Activated T-helper 2 cell treated with anti-CD3 and anti-CD28 coated beads, Interferon-gamma antibody, Interleukin-2, Interleukin-4, amounts not matched to agents 10 μg/mL and 5 μg/mL and 100 μg/mL, durations not matched to agents 14 hours and 24 hours and 36 hours (primary cell): ENCODE measurements at regions not wholly inside any gene's neighbourhood (a gene's known extent, or its start where the extent isn't known, plus 50 kb on each side); places are given as distances from the start of the nearest gene placed in this dataset.

Source experiments
- DNase-seq: peaks from one replicate; pipeline ENCODE4 v3.0.0; 2021; ENCODE audit warnings: low spot score
- H3K27ac Mint-ChIP-seq: one replicate; pipeline ENCODE4 v1.8.0; 2021; ENCODE audit warnings: mixed read lengths
- H3K27me3 Mint-ChIP-seq: one replicate; pipeline ENCODE4 v1.8.0; 2021; ENCODE audit warnings: low read depth, mixed read lengths
- H3K36me3 Mint-ChIP-seq: one replicate; pipeline ENCODE4 v1.8.0; 2021; ENCODE audit warnings: low read depth, mixed read lengths
- H3K4me1 Mint-ChIP-seq: one replicate; pipeline ENCODE4 v1.8.0; 2021; ENCODE audit warnings: low read depth, mixed read lengths
- H3K4me3 Mint-ChIP-seq: one replicate; pipeline ENCODE4 v1.8.0; 2021; ENCODE audit warnings: low read depth, mild to moderate bottlenecking, moderate library complexity, mixed read lengths
- H3K9me3 Mint-ChIP-seq: one replicate; pipeline ENCODE4 v1.8.0; 2021; ENCODE audit warnings: mixed read lengths
- intact Hi-C: fragments of 100-400 bp; cut with micrococcal nuclease; formaldehyde crosslinking; loops from one replicate; pipeline ENCODE4 v1.15.1; 2023

- Mint-ChIP-seq H3K9me3 (no peaks in the 10 kb centered on the region), H3K27ac (no peak overlapping the region), H3K27me3 (peaks cover 40% of the 10 kb centered on the region), H3K4me1 (peaks cover 2% of the 10 kb centered on the region), H3K36me3 (no peaks in the 10 kb centered on the region), H3K4me3 (no peak overlapping the region)
- no peak for DNase-seq
- intact Hi-C loops, result no loop called here
Measured at GRCh38 chr6:145031001-145031400, 704.3 kb downstream of the EPM2A start.

- Mint-ChIP-seq H3K4me1 (peaks cover 2% of the 10 kb centered on the region), H3K4me3 (no peak overlapping the region), H3K27ac (no peak overlapping the region), H3K36me3 (no peaks in the 10 kb centered on the region), H3K9me3 (no peaks in the 10 kb centered on the region), H3K27me3 (peaks cover 37% of the 10 kb centered on the region)
- no peak for DNase-seq
- intact Hi-C loops, result no loop called here
Measured at GRCh38 chr6:145031962-145032361, 703.4 kb downstream of the EPM2A start.

- Mint-ChIP-seq H3K36me3 (no peaks in the 10 kb centered on the region), H3K9me3 (no peaks in the 10 kb centered on the region), H3K27me3 (peaks cover 34% of the 10 kb centered on the region), H3K27ac (no peak overlapping the region), H3K4me1 (peaks cover 2% of the 10 kb centered on the region), H3K4me3 (no peak overlapping the region)
- intact Hi-C loops, result no loop called here
- DNase-seq, result no peak
Measured at GRCh38 chr6:145032562-145033145, 702.7 kb downstream of the EPM2A start.

- DNase-seq, result no peak
- Mint-ChIP-seq H3K36me3 (no peaks in the 10 kb centered on the region), H3K4me1 (no peaks in the 10 kb centered on the region), H3K9me3 (no peaks in the 10 kb centered on the region), H3K27me3 (peaks cover 23% of the 10 kb centered on the region), H3K27ac (no peak overlapping the region), H3K4me3 (no peak overlapping the region)
- intact Hi-C loops, result no loop called here
Measured at GRCh38 chr6:145034664-145035063, 700.7 kb downstream of the EPM2A start.

- no peaks in the 10 kb centered on the region for H3K36me3 Mint-ChIP-seq
- H3K27ac Mint-ChIP-seq, result no peak overlapping the region
Measured at GRCh38 chr6:145036236-145036635, 699.1 kb downstream of the EPM2A start.

GRCh38 chr6:145036848-145037567, 698.3 kb downstream of the EPM2A start:
- Mint-ChIP-seq H3K27me3 (peaks cover 16% of the 10 kb centered on the region), H3K4me1 (no peaks in the 10 kb centered on the region), H3K27ac (no peak overlapping the region)

More at GRCh38 chr6:145036236-145036635, 699.1 kb downstream of the EPM2A start:
- peaks cover 18% of the 10 kb centered on the region for H3K27me3 Mint-ChIP-seq
- H3K4me1 Mint-ChIP-seq, result no peaks in the 10 kb centered on the region
- no peaks in the 10 kb centered on the region for H3K9me3 Mint-ChIP-seq
- no peak for DNase-seq
- H3K4me3 Mint-ChIP-seq, result no peak overlapping the region
- intact Hi-C loops, result no loop called here

GRCh38 chr6:145042559-145042958, 692.8 kb downstream of the EPM2A start:
- Mint-ChIP-seq H3K4me3 (no peak overlapping the region), H3K27me3 (peaks cover 7% of the 10 kb centered on the region), H3K36me3 (no peaks in the 10 kb centered on the region), H3K4me1 (peaks cover 6% of the 10 kb centered on the region), H3K27ac (no peak overlapping the region), H3K9me3 (no peaks in the 10 kb centered on the region)
- intact Hi-C loops, result no loop called here
- no peak for DNase-seq

More at GRCh38 chr6:145036848-145037567, 698.3 kb downstream of the EPM2A start:
- no peaks in the 10 kb centered on the region for H3K9me3 Mint-ChIP-seq
- no peak overlapping the region for H3K4me3 Mint-ChIP-seq
- DNase-seq, result no peak
- intact Hi-C loops, result no loop called here
- no peaks in the 10 kb centered on the region for H3K36me3 Mint-ChIP-seq

- peaks cover 7% of the 10 kb centered on the region for H3K27me3 Mint-ChIP-seq
- no peaks in the 10 kb centered on the region for H3K36me3 Mint-ChIP-seq
- intact Hi-C loops, result no loop called here
- no peak for DNase-seq
- no peak overlapping the region for H3K4me3 Mint-ChIP-seq
- no peaks in the 10 kb centered on the region for H3K9me3 Mint-ChIP-seq
- peaks cover 6% of the 10 kb centered on the region for H3K4me1 Mint-ChIP-seq
- no peak overlapping the region for H3K27ac Mint-ChIP-seq
Measured at GRCh38 chr6:145043926-145044500, 691.3 kb downstream of the EPM2A start.

GRCh38 chr6:145044641-145045246, 690.6 kb downstream of the EPM2A start:
- intact Hi-C loops, result no loop called here
- H3K4me3 Mint-ChIP-seq, result no peak overlapping the region
- peaks cover 11% of the 10 kb centered on the region for H3K27me3 Mint-ChIP-seq
- H3K9me3 Mint-ChIP-seq, result no peaks in the 10 kb centered on the region
- no peak overlapping the region for H3K27ac Mint-ChIP-seq
- DNase-seq, result no peak
- H3K4me1 Mint-ChIP-seq, result peaks cover 6% of the 10 kb centered on the region
- no peaks in the 10 kb centered on the region for H3K36me3 Mint-ChIP-seq

- Mint-ChIP-seq H3K27ac (no peak overlapping the region), H3K4me1 (peaks cover 6% of the 10 kb centered on the region), H3K36me3 (no peaks in the 10 kb centered on the region), H3K9me3 (no peaks in the 10 kb centered on the region), H3K4me3 (no peak overlapping the region), H3K27me3 (peaks cover 11% of the 10 kb centered on the region)
- no peak for DNase-seq
- intact Hi-C loops, result no loop called here
Measured at GRCh38 chr6:145045582-145045981, 689.7 kb downstream of the EPM2A start.

- H3K27me3 Mint-ChIP-seq, result peaks cover 11% of the 10 kb centered on the region
- DNase-seq, result no peak
- H3K4me3 Mint-ChIP-seq, result no peak overlapping the region
- no peak overlapping the region for H3K27ac Mint-ChIP-seq
- no peaks in the 10 kb centered on the region for H3K9me3 Mint-ChIP-seq
- H3K4me1 Mint-ChIP-seq, result peaks cover 9% of the 10 kb centered on the region
- no peaks in the 10 kb centered on the region for H3K36me3 Mint-ChIP-seq
- intact Hi-C loops, result no loop called here
Measured at GRCh38 chr6:145047891-145048290, 687.4 kb downstream of the EPM2A start.

- H3K4me3 Mint-ChIP-seq, result no peak overlapping the region
- DNase-seq, result no peak
- H3K36me3 Mint-ChIP-seq, result no peaks in the 10 kb centered on the region
- H3K4me1 Mint-ChIP-seq, result peaks cover 3% of the 10 kb centered on the region
- H3K9me3 Mint-ChIP-seq, result no peaks in the 10 kb centered on the region
- intact Hi-C loops, result no loop called here
- peaks cover 4% of the 10 kb centered on the region for H3K27me3 Mint-ChIP-seq
- H3K27ac Mint-ChIP-seq, result no peak overlapping the region
Measured at GRCh38 chr6:145051661-145052060, 683.7 kb downstream of the EPM2A start.

- DNase-seq, result no peak
- intact Hi-C loops, result no loop called here
- Mint-ChIP-seq H3K36me3 (no peaks in the 10 kb centered on the region), H3K4me1 (peaks cover 3% of the 10 kb centered on the region), H3K27ac (no peak overlapping the region), H3K4me3 (no peak overlapping the region), H3K27me3 (peaks cover 2% of the 10 kb centered on the region), H3K9me3 (no peaks in the 10 kb centered on the region)
Measured at GRCh38 chr6:145055567-145055966, 679.8 kb downstream of the EPM2A start.
